Heart left ventricle (tissue), 16 donors: ENCODE measurements at regions not wholly inside any gene's neighbourhood (a gene's known extent, or its start where the extent isn't known, plus 50 kb on each side); places are given as distances from the start of the nearest gene placed in this dataset.

Experiments
- ATAC-seq, 4 donors: fragments of 200-7000 bp; cut with Tn5 transposase; one replicate each; pipeline ENCODE4 v1.9.1; 2020 to 2022; ENCODE audit warnings: moderate library complexity in 4 of 4, mild to moderate bottlenecking in 3 of 4, moderate number of reproducible peaks in 1 of 4
- DNase-seq, 5 donors: peaks; one replicate each; pipeline ENCODE4 v3.0.0-alpha.2; 2020
- H3K27ac ChIP-seq, 12 donors: fragments of 200-600 bp; sonication (generic) in 4 of 12; one replicate each; pipeline versions ENCODE4 v1.5.0 to v1.8.0; 2016 to 2022; ENCODE audit warnings: mild to moderate bottlenecking in 2 of 12
- H3K27me3 ChIP-seq, 9 donors: fragments of 200-600 bp; sonication (generic) in 2 of 9; one replicate each; pipeline versions ENCODE4 v1.5.1 to v1.8.0; 2016 to 2022; ENCODE audit warnings: mild to moderate bottlenecking in 3 of 9
- H3K36me3 ChIP-seq, 9 donors: fragments of 200-600 bp; sonication (generic) in 2 of 9; one replicate each; pipeline versions ENCODE4 v1.5.0 to v1.8.0; 2018 to 2022; ENCODE audit warnings: mild to moderate bottlenecking in 2 of 9
- H3K4me1 ChIP-seq, 12 donors: fragments of 200-600 bp; sonication (generic) in 4 of 12; one replicate each; pipeline versions ENCODE4 v1.5.0 to v1.8.0; 2016 to 2022; ENCODE audit warnings: mild to moderate bottlenecking in 3 of 12
- H3K4me3 ChIP-seq, 12 donors: fragments of 200-600 bp; sonication (generic) in 4 of 12; one replicate each; pipeline versions ENCODE4 v1.5.0 to v1.8.0; 2017 to 2022; ENCODE audit warnings: mild to moderate bottlenecking in 9 of 12, moderate library complexity in 4 of 12
- H3K9me3 ChIP-seq, 12 donors: fragments of 200-600 bp; sonication (generic) in 4 of 12; one replicate each; pipeline versions ENCODE4 v1.5.0 to v1.8.0; 2016 to 2022; ENCODE audit warnings: mild to moderate bottlenecking in 1 of 12
- CTCF ChIP-seq, 12 donors: fragments of 200-600 bp; sonication (generic) in 4 of 12; IDR thresholded peaks; one replicate each; pipeline versions ENCODE4 v1.5.0 to v1.8.0; 2018 to 2022; ENCODE audit warnings: antibody characterized with exemption in 12 of 12, mild to moderate bottlenecking in 5 of 12
- POLR2A ChIP-seq, 2 donors: fragments of 450-650 bp; IDR thresholded peaks; one replicate each; pipeline ENCODE4 v1.6.1; 2017; ENCODE audit warnings: antibody characterized with exemption in 2 of 2, mild to moderate bottlenecking in 2 of 2, moderate library complexity in 2 of 2
- WGBS, 4 donors: extraction: QIAGEN DNeasy Blood & Tissue Kit in 2 of 4; methylation state at CpG; one replicate each; pipeline versions ENCODE4 v1.1.5 to v1.1.7; 2013 to 2018; 5-methylcytosine and 5-hydroxymethylcytosine counted together
- intact Hi-C, 10 donors: fragments of 100-400 bp; cut with DNase I; formaldehyde crosslinking; loops; one replicate each; pipeline versions ENCODE4 v1.11.1 to v1.14.2; 2022
- donor health status: ischemic (EF 13 %, LVEDD 7.1; RV severe dilation, severe dysfunction).
- donor health status: healthy with polysubstance abuse.
- donor health status: DM: no; HTN: yes; CAD: no.
- donor health status: DM: no; HTN: no; CAD: no.
- donor health status: ischemic (EF 25% LVEDD 6.9; RV normal size, moderate dysfunction).
- donor health status: ischemic (EF 25% LVEDD 5.7; RV mildly dilated, moderate dysfunction).
- donor health status: healthy.
- donor health status: DM: yes; HTN: yes; CAD: no.
- donor health status: ischemic (EF 35%, LVEDD 5.7; RV mildly dilated, moderate dysfunction).
- donor health status: nonischemic (EF 11% LVEDD 7.7; RV severe dilation, severe dysfunction).
- donor health status: DM: yes; HTN: yes; CAD: no.
- donor health status: PGD.
- donor health status: ischemic (EF 29% LVEDD 5.4; RV normal size, mild dysfunction).
- donor health status: nonischemic (EF 23%, LVEDD 6.1; RV moderate dilation, normal function).

- no peaks in the 10 kb centered on the region for H3K4me1 ChIP-seq
- no peaks in the 10 kb centered on the region for H3K36me3 ChIP-seq
- no peak for DNase-seq
- no peaks in the 10 kb centered on the region for H3K9me3 ChIP-seq
- intact Hi-C loops, result no loop called here
- H3K4me3 ChIP-seq, result no peak overlapping the region
- TF ChIP-seq POLR2A (IDR thresholded peaks at IDR 0.05), result no peak
- no peak for TF ChIP-seq CTCF (IDR thresholded peaks at IDR 0.05)
- 39 to 49% (median 43%) methylated on average over 4 of the region's 4 CpGs for WGBS, 4 donors
- ATAC-seq, result no peak
- no peak overlapping the region for H3K27ac ChIP-seq
- peaks cover 0 to 16% (median 0%) of the 10 kb centered on the region in 9 donors for H3K27me3 ChIP-seq
Observed at GRCh38 chr12:32988982-32989381, 92.4 kb upstream of the PKP2 start.

DNA sequence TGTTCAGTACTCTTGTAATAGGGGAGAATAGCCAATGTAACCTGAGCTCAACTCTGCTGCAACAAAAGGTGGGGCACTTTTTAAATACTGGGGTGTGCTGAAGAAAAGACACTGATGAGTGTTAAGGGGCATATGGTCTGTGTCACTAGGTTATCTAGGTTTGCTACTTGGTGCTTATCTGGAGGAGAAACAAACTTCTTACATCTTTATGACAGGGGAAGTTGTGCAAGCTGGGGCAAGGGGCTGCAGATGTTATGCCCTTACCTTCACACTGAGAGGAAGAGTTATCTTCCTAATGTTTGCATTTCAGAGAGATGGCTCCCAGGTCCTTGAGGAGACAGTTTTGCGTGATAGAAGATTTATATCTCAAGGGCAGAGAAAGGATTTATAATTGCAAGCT lies 90.9 kb upstream of the PKP2 start:
- no peaks in the 10 kb centered on the region for H3K36me3 ChIP-seq
- no peaks in the 10 kb centered on the region for H3K4me1 ChIP-seq
- intact Hi-C loops, result no loop called here
- no peak overlapping the region for H3K4me3 ChIP-seq
- TF ChIP-seq POLR2A (IDR thresholded peaks at IDR 0.05) (no peak), CTCF (IDR thresholded peaks at IDR 0.05) (no peak)
- DNase-seq, result no peak
- H3K9me3 ChIP-seq, result no peaks in the 10 kb centered on the region
- no peak overlapping the region for H3K27ac ChIP-seq
- ATAC-seq, result no peak
- 43 to 75% (median 57%) methylated on average over 1 of the region's 1 CpG for WGBS, 4 donors
- peaks cover 0 to 16% (median 0%) of the 10 kb centered on the region in 9 donors for H3K27me3 ChIP-seq

- H3K27me3 ChIP-seq, result peaks cover 0 to 16% (median 0%) of the 10 kb centered on the region in 9 donors
- intact Hi-C loops, result no loop called here
Observed at GRCh38 chr12:32983968-32984367, 87.4 kb upstream of the PKP2 start.

GRCh38 chr12:32983332-32983731 lies 86.8 kb upstream of the PKP2 start:
- no peak for TF ChIP-seq CTCF (IDR thresholded peaks at IDR 0.05)
- TF ChIP-seq POLR2A (IDR thresholded peaks at IDR 0.05), result no peak
- intact Hi-C loops, result no loop called here
- Histone ChIP-seq H3K36me3 (no peaks in the 10 kb centered on the region), H3K9me3 (no peaks in the 10 kb centered on the region), H3K27ac (no peak overlapping the region), H3K4me1 (no peaks in the 10 kb centered on the region), H3K4me3 (no peak overlapping the region), H3K27me3 (peaks cover 0 to 16% (median 0%) of the 10 kb centered on the region in 9 donors)
- no peak for ATAC-seq
- 9 to 16% (median 13%) methylated on average over 10 of the region's 10 CpGs for WGBS, 4 donors
- no peak for DNase-seq

More at GRCh38 chr12:32983968-32984367, 87.4 kb upstream of the PKP2 start:
- no peak overlapping the region for H3K4me3 ChIP-seq
- ATAC-seq (no peak), DNase-seq (no peak)
- no peaks in the 10 kb centered on the region for H3K9me3 ChIP-seq
- TF ChIP-seq CTCF (IDR thresholded peaks at IDR 0.05) (no peak), POLR2A (IDR thresholded peaks at IDR 0.05) (no peak)
- no peaks in the 10 kb centered on the region for H3K4me1 ChIP-seq
- no peak overlapping the region for H3K27ac ChIP-seq
- WGBS, 4 donors, result 63 to 69% (median 67%) methylated on average over 4 of the region's 4 CpGs
- no peaks in the 10 kb centered on the region for H3K36me3 ChIP-seq
